ENCODE measurements at regions not wholly inside any gene's neighbourhood (a gene's known extent, or its start where the extent isn't known, plus 50 kb on each side); places are given as distances from the start of the nearest gene placed in this dataset.

- TF ChIP-seq, protein P1, sequence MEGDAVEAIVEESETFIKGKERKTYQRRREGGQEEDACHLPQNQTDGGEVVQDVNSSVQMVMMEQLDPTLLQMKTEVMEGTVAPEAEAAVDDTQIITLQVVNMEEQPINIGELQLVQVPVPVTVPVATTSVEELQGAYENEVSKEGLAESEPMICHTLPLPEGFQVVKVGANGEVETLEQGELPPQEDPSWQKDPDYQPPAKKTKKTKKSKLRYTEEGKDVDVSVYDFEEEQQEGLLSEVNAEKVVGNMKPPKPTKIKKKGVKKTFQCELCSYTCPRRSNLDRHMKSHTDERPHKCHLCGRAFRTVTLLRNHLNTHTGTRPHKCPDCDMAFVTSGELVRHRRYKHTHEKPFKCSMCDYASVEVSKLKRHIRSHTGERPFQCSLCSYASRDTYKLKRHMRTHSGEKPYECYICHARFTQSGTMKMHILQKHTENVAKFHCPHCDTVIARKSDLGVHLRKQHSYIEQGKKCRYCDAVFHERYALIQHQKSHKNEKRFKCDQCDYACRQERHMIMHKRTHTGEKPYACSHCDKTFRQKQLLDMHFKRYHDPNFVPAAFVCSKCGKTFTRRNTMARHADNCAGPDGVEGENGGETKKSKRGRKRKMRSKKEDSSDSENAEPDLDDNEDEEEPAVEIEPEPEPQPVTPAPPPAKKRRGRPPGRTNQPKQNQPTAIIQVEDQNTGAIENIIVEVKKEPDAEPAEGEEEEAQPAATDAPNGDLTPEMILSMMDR (IDR thresholded peaks at IDR 0.05 in 2 of 3, conservative IDR thresholded peaks at IDR 0.05 in 1 of 3; ENCODE audit: borderline replicate concordance in 1 of 3, insufficient read depth in 1 of 3, low read depth in 2 of 3, low read length in 2 of 3) = no peak
- TF ChIP-seq, protein P2, sequence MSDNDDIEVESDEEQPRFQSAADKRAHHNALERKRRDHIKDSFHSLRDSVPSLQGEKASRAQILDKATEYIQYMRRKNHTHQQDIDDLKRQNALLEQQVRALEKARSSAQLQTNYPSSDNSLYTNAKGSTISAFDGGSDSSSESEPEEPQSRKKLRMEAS (IDR thresholded peaks at IDR 0.05) = no peak
- TF ChIP-seq CEBPB (IDR thresholded peaks at IDR 0.05; ENCODE audit: low read depth) (no peak), EZH2phosphoT487 (IDR thresholded peaks at IDR 0.05; ENCODE audit: borderline replicate concordance) (no peak)
Measured at GRCh38 chr5:99088309-99088708, 159.5 kb upstream of the CHD1 start.
